Muscle layer of colon (tissue), 2 donors: ENCODE measurements at regions not wholly inside any gene's neighbourhood (a gene's known extent, or its start where the extent isn't known, plus 50 kb on each side); places are given as distances from the start of the nearest gene placed in this dataset.
"Not testable (repeated sequence)": the region's sequence is repeated elsewhere in the genome, so short reads cannot be mapped to it uniquely, and the experiment has no call there.

Experiments used
- H3K27ac ChIP-seq: one replicate; pipeline ENCODE4 v1.7.0; 2013; ENCODE audit warnings: low read depth, mild to moderate bottlenecking, low read length, moderate library complexity
- H3K27me3 ChIP-seq, 2 donors: one replicate each; pipeline ENCODE4 v1.7.0; 2013; ENCODE audit warnings: low read length in 2 of 2, mild to moderate bottlenecking in 2 of 2; ENCODE audit not compliant: insufficient read depth in 2 of 2, control insufficient read depth in 1 of 2
- H3K36me3 ChIP-seq: one replicate; pipeline ENCODE4 v1.7.0; 2013; ENCODE audit warnings: mild to moderate bottlenecking, low read length; ENCODE audit not compliant: insufficient read depth
- H3K4me1 ChIP-seq: one replicate; pipeline ENCODE4 v1.7.0; 2013; ENCODE audit warnings: mild to moderate bottlenecking, low read length; ENCODE audit not compliant: insufficient read depth
- H3K4me3 ChIP-seq, 2 donors: one replicate each; pipeline ENCODE4 v1.7.0; 2013; ENCODE audit warnings: low read length in 2 of 2, low read depth in 1 of 2, mild to moderate bottlenecking in 1 of 2, moderate library complexity in 1 of 2
- H3K9ac ChIP-seq: one replicate; pipeline ENCODE4 v1.7.0; 2013; ENCODE audit warnings: low read length
- H3K9me3 ChIP-seq: one replicate; pipeline ENCODE4 v1.7.0; 2013; ENCODE audit warnings: mild to moderate bottlenecking, low read length
- donor health status: abdominal sarcoma.
- donor health status: Adenocarcinoma of cecum.

- H3K4me1 ChIP-seq, result no peaks in the 10 kb centered on the region
- no peak overlapping the region for H3K9ac ChIP-seq
Measured at GRCh38 chr10:64430690-64431323, 909.6 kb downstream of the REEP3 start.

GRCh38 chr10:64441872-64442271 is 920.7 kb downstream of the REEP3 start:
- not testable (repeated sequence) for H3K9ac ChIP-seq, H3K4me3 ChIP-seq, H3K27ac ChIP-seq, H3K9me3 ChIP-seq, H3K27me3 ChIP-seq, H3K4me1 ChIP-seq, H3K36me3 ChIP-seq

More at GRCh38 chr10:64430690-64431323, 909.6 kb downstream of the REEP3 start:
- Histone ChIP-seq H3K4me3 (no peak overlapping the region), H3K27ac (no peak overlapping the region), H3K9me3 (no peaks in the 10 kb centered on the region), H3K27me3 (no peaks in the 10 kb centered on the region), H3K36me3 (no peaks in the 10 kb centered on the region)

- H3K27ac ChIP-seq, result no peak overlapping the region
- H3K36me3 ChIP-seq, result no peaks in the 10 kb centered on the region
- no peaks in the 10 kb centered on the region for H3K4me1 ChIP-seq
- no peaks in the 10 kb centered on the region for H3K9me3 ChIP-seq
- H3K4me3 ChIP-seq, result no peak overlapping the region
- no peaks in the 10 kb centered on the region for H3K27me3 ChIP-seq
- H3K9ac ChIP-seq, result no peak overlapping the region
Measured at GRCh38 chr10:64444163-64444562, 923.0 kb downstream of the REEP3 start.

- Histone ChIP-seq H3K9ac (no peak overlapping the region), H3K27ac (no peak overlapping the region)
Measured at GRCh38 chr10:64444564-64444963, 923.4 kb downstream of the REEP3 start.

GRCh38 chr10:64449603-64450002 is 928.4 kb downstream of the REEP3 start:
- H3K4me3 ChIP-seq, result no peak overlapping the region
- H3K9me3 ChIP-seq, result no peaks in the 10 kb centered on the region
- H3K9ac ChIP-seq, result no peak overlapping the region
- H3K27me3 ChIP-seq, result no peaks in the 10 kb centered on the region
- H3K27ac ChIP-seq, result no peak overlapping the region
- H3K4me1 ChIP-seq, result no peaks in the 10 kb centered on the region
- H3K36me3 ChIP-seq, result no peaks in the 10 kb centered on the region

More at GRCh38 chr10:64444564-64444963, 923.4 kb downstream of the REEP3 start:
- H3K36me3 ChIP-seq, result no peaks in the 10 kb centered on the region
- H3K9me3 ChIP-seq, result no peaks in the 10 kb centered on the region
- no peaks in the 10 kb centered on the region for H3K27me3 ChIP-seq
- H3K4me1 ChIP-seq, result no peaks in the 10 kb centered on the region
- no peak overlapping the region for H3K4me3 ChIP-seq

GRCh38 chr10:64450312-64450711 is 929.1 kb downstream of the REEP3 start:
- no peak overlapping the region for H3K27ac ChIP-seq
- no peaks in the 10 kb centered on the region for H3K9me3 ChIP-seq
- H3K27me3 ChIP-seq, result no peaks in the 10 kb centered on the region
- H3K9ac ChIP-seq, result no peak overlapping the region
- no peaks in the 10 kb centered on the region for H3K36me3 ChIP-seq
- H3K4me3 ChIP-seq, result no peak overlapping the region
- no peaks in the 10 kb centered on the region for H3K4me1 ChIP-seq

GRCh38 chr10:64454962-64455361 is 933.8 kb downstream of the REEP3 start:
- no peaks in the 10 kb centered on the region for H3K9me3 ChIP-seq
- H3K9ac ChIP-seq, result no peak overlapping the region
- no peak overlapping the region for H3K27ac ChIP-seq
- H3K27me3 ChIP-seq, result no peaks in the 10 kb centered on the region
- no peak overlapping the region for H3K4me3 ChIP-seq
- no peaks in the 10 kb centered on the region for H3K36me3 ChIP-seq
- no peaks in the 10 kb centered on the region for H3K4me1 ChIP-seq

- no peaks in the 10 kb centered on the region for H3K9me3 ChIP-seq
- no peak overlapping the region for H3K27ac ChIP-seq
- H3K27me3 ChIP-seq, result no peaks in the 10 kb centered on the region
- H3K36me3 ChIP-seq, result no peaks in the 10 kb centered on the region
- H3K4me1 ChIP-seq, result no peaks in the 10 kb centered on the region
- no peak overlapping the region for H3K9ac ChIP-seq
- no peak overlapping the region for H3K4me3 ChIP-seq
Measured at GRCh38 chr10:64458306-64458705, 937.1 kb downstream of the REEP3 start.

- Histone ChIP-seq H3K27me3 (no peaks in the 10 kb centered on the region), H3K9ac (no peak overlapping the region), H3K4me1 (no peaks in the 10 kb centered on the region), H3K4me3 (no peak overlapping the region), H3K27ac (no peak overlapping the region), H3K36me3 (no peaks in the 10 kb centered on the region), H3K9me3 (no peaks in the 10 kb centered on the region)
Measured at GRCh38 chr10:64463406-64463805, 942.2 kb downstream of the REEP3 start.

- H3K9me3 ChIP-seq, result no peaks in the 10 kb centered on the region
- H3K4me1 ChIP-seq, result no peaks in the 10 kb centered on the region
Measured at GRCh38 chr10:64465653-64466052, 944.5 kb downstream of the REEP3 start.

GRCh38 chr10:64468219-64468618 is 947.0 kb downstream of the REEP3 start:
- no peaks in the 10 kb centered on the region for H3K4me1 ChIP-seq
- no peak overlapping the region for H3K9ac ChIP-seq
- H3K27ac ChIP-seq, result no peak overlapping the region
- no peaks in the 10 kb centered on the region for H3K27me3 ChIP-seq
- H3K36me3 ChIP-seq, result no peaks in the 10 kb centered on the region
- H3K9me3 ChIP-seq, result no peaks in the 10 kb centered on the region
- no peak overlapping the region for H3K4me3 ChIP-seq

More at GRCh38 chr10:64465653-64466052, 944.5 kb downstream of the REEP3 start:
- Histone ChIP-seq H3K9ac (no peak overlapping the region), H3K4me3 (no peak overlapping the region), H3K36me3 (no peaks in the 10 kb centered on the region), H3K27me3 (no peaks in the 10 kb centered on the region), H3K27ac (no peak overlapping the region)

- no peaks in the 10 kb centered on the region for H3K36me3 ChIP-seq
- no peak overlapping the region for H3K4me3 ChIP-seq
- H3K27me3 ChIP-seq, result no peaks in the 10 kb centered on the region
- H3K4me1 ChIP-seq, result no peaks in the 10 kb centered on the region
- H3K9me3 ChIP-seq, result no peaks in the 10 kb centered on the region
- H3K9ac ChIP-seq, result no peak overlapping the region
- no peak overlapping the region for H3K27ac ChIP-seq
Measured at GRCh38 chr10:64476506-64476905, 955.3 kb downstream of the REEP3 start.
